ENCODE measurements at regions not wholly inside any gene's neighbourhood (a gene's known extent, or its start where the extent isn't known, plus 50 kb on each side); places are given as distances from the start of the nearest gene placed in this dataset.

- TF ChIP-seq CTCF (IDR thresholded peaks at IDR 0.05) (no peak), POLR2A (IDR thresholded peaks at IDR 0.05) (no peak), POLR2AphosphoS5 (IDR thresholded peaks at IDR 0.05) (no peak)
Observed at GRCh38 chr3:181921220-181921619, 209.5 kb downstream of the SOX2 start.

All from prostate gland (tissue), 2 donors.